IMR-90 (cell line): ENCODE measurements at regions not wholly inside any gene's neighbourhood (a gene's known extent, or its start where the extent isn't known, plus 50 kb on each side); places are given as distances from the start of the nearest gene placed in this dataset.

Source experiments
- ATAC-seq: fragments of 200-7000 bp; cut with Tn5 transposase; 2 replicates; pipeline ENCODE4 v1.9.1; 2020; ENCODE audit warnings: low read depth, mild to moderate bottlenecking, moderate library complexity
- BruUV-seq: library from RNA; stranded (reverse); fragments of 400-500 nt; replicated peaks from 2 replicates; lab custom pipeline; 2021; lab: Mats Ljungman, UMichigan
- CTCF ChIA-PET: fragments of 300-600 bp; formaldehyde crosslinking; extraction: SDS; loops from one replicate; lab custom pipeline; 2021; ENCODE audit warnings: antibody characterized with exemption; lab: Yijun Ruan, JAX
- POLR2A ChIA-PET: fragments of 300-600 bp; sonication (Branson Sonifier 250); formaldehyde crosslinking; loops from one replicate; lab custom pipeline; 2022; ENCODE audit warnings: antibody characterized with exemption; ENCODE audit not compliant: unreplicated experiment; lab: Charles Lee
- DNase-seq: peaks from one replicate; pipeline ENCODE4 v3.0.0; 2013
- H2AFZ ChIP-seq: replicated peaks from 2 replicates; pipeline ENCODE3; 2013; ENCODE audit warnings: low read length, mild to moderate bottlenecking; ENCODE audit not compliant: poor library complexity
- H2AK5ac ChIP-seq: 2 replicates; pipeline ENCODE4 v1.6.1; 2013; ENCODE audit warnings: low read depth, low read length, inconsistent platforms
- H2AK9ac ChIP-seq: replicated peaks from 2 replicates; pipeline ENCODE3; 2013; ENCODE audit warnings: mild to moderate bottlenecking, low read depth, low read length, moderate library complexity; ENCODE audit not compliant: poor library complexity
- H2BK120ac ChIP-seq: 2 replicates; pipeline ENCODE4 v1.6.1; 2013; ENCODE audit warnings: low read depth, low read length, inconsistent platforms
- H2BK15ac ChIP-seq: 3 replicates; pipeline ENCODE4 v1.6.1; 2013; ENCODE audit warnings: low read depth, low read length, inconsistent platforms
- H2BK20ac ChIP-seq: 2 replicates; pipeline ENCODE4 v1.6.1; 2013; ENCODE audit warnings: low read depth, mild to moderate bottlenecking, inconsistent platforms, low read length, moderate library complexity
- H2BK5ac ChIP-seq: 2 replicates; pipeline ENCODE4 v1.6.1; 2013; ENCODE audit warnings: mild to moderate bottlenecking, low read depth, low read length, inconsistent platforms; ENCODE audit not compliant: poor library complexity, severe bottlenecking
- H3K14ac ChIP-seq: replicated peaks from 2 replicates; pipeline ENCODE4 v1.6.1; 2013; ENCODE audit warnings: low read depth, low read length, inconsistent platforms
- H3K18ac ChIP-seq: 2 replicates; pipeline ENCODE4 v1.6.1; 2013; ENCODE audit warnings: low read depth, low read length, control low read depth
- H3K23ac ChIP-seq: 2 replicates; pipeline ENCODE4 v1.6.1; 2013; ENCODE audit warnings: low read depth, low read length, inconsistent platforms
- H3K27ac ChIP-seq: 2 replicates; pipeline ENCODE4 v1.5.1; 2013; ENCODE audit warnings: mild to moderate bottlenecking, control low read depth, low read length; ENCODE audit not compliant: insufficient read depth
- H3K27me3 ChIP-seq: 2 replicates; pipeline ENCODE4 v1.6.1; 2013; ENCODE audit warnings: low read length; ENCODE audit not compliant: control insufficient read depth, insufficient read depth
- H3K36me3 ChIP-seq: 2 replicates; pipeline ENCODE4 v1.6.1; 2013; ENCODE audit warnings: low read length, mixed read lengths; ENCODE audit not compliant: control insufficient read depth, insufficient read depth
- H3K4ac ChIP-seq: 2 replicates; pipeline ENCODE4 v1.6.1; 2013; ENCODE audit warnings: low read depth, low read length, inconsistent platforms
- H3K4me1 ChIP-seq: 2 replicates; pipeline ENCODE4 v1.6.1; 2013; ENCODE audit warnings: low read length, mixed read lengths; ENCODE audit not compliant: control insufficient read depth, insufficient read depth
- H3K4me2 ChIP-seq: 2 replicates; pipeline ENCODE4 v1.6.1; 2013; ENCODE audit warnings: low read depth, mild to moderate bottlenecking, control low read depth, low read length, moderate library complexity
- H3K4me3 ChIP-seq: 2 replicates; pipeline ENCODE4 v1.5.1; 2013; ENCODE audit warnings: low read depth, mild to moderate bottlenecking, control low read depth, low read length, moderate library complexity; ENCODE audit not compliant: insufficient read depth
- H3K56ac ChIP-seq: 2 replicates; pipeline ENCODE4 v1.6.1; 2013; ENCODE audit warnings: low read length, inconsistent platforms; ENCODE audit not compliant: insufficient read depth; ENCODE audit errors: extremely low read depth
- H3K79me1 ChIP-seq, 2 experiments: 2 replicates each; pipeline ENCODE4 v1.6.1; 2013; ENCODE audit warnings: low read length in 2 of 2, inconsistent platforms in 1 of 2, low read depth in 1 of 2
- H3K9ac ChIP-seq: 2 replicates; pipeline ENCODE4 v1.6.1; 2013; ENCODE audit warnings: low read depth, low read length, control low read depth
- H3K9me1 ChIP-seq: 2 replicates; pipeline ENCODE4 v1.6.1; 2013; ENCODE audit warnings: low read length, inconsistent platforms; ENCODE audit not compliant: insufficient read depth
- H3K9me3 ChIP-seq: 2 replicates; pipeline ENCODE4 v1.6.1; 2013; ENCODE audit warnings: low read length; ENCODE audit not compliant: control insufficient read depth, insufficient read depth
- H4K20me1 ChIP-seq: 2 replicates; pipeline ENCODE4 v1.6.1; 2013; ENCODE audit warnings: low read length, inconsistent platforms; ENCODE audit not compliant: insufficient read depth
- H4K5ac ChIP-seq: 2 replicates; pipeline ENCODE4 v1.6.1; 2013; ENCODE audit warnings: mild to moderate bottlenecking, low read depth, low read length, control low read depth
- H4K8ac ChIP-seq, 2 experiments: 2 replicates each; pipeline ENCODE4 v1.6.1; 2013; ENCODE audit warnings: low read depth in 2 of 2, low read length in 2 of 2, control low read depth in 1 of 2, inconsistent platforms in 1 of 2
- H4K91ac ChIP-seq: 2 replicates; pipeline ENCODE4 v1.6.1; 2013; ENCODE audit warnings: low read depth, low read length, inconsistent platforms; ENCODE audit not compliant: insufficient read depth
- BHLHE40 ChIP-seq: fragments of 150-350 bp; IDR thresholded peaks from 2 replicates; pipeline ENCODE4 v1.6.1; 2016; ENCODE audit warnings: mild to moderate bottlenecking, low read depth, low read length
- CEBPB ChIP-seq: IDR thresholded peaks from 2 replicates; pipeline ENCODE4 v1.6.1; 2012; ENCODE audit warnings: low read depth, low read length, improper control_type of control experiment
- CHD1 ChIP-seq: IDR thresholded peaks from 2 replicates; pipeline ENCODE4 v1.6.1; 2012; ENCODE audit warnings: low read depth, low read length, improper control_type of control experiment
- FOS ChIP-seq: fragments of 150-350 bp; IDR thresholded peaks from 2 replicates; pipeline ENCODE4 v1.6.1; 2016; ENCODE audit warnings: low read depth, low read length
- MAFK ChIP-seq: IDR thresholded peaks from 2 replicates; pipeline ENCODE4 v1.6.1; 2012; ENCODE audit warnings: low read depth, low read length, improper control_type of control experiment
- MAZ ChIP-seq: IDR thresholded peaks from 2 replicates; pipeline ENCODE4 v1.6.1; 2012; ENCODE audit warnings: low read depth, mild to moderate bottlenecking, low read length, improper control_type of control experiment, moderate library complexity, borderline replicate concordance
- MXI1 ChIP-seq: IDR thresholded peaks from 2 replicates; pipeline ENCODE4 v1.6.1; 2012; ENCODE audit warnings: low read depth, mild to moderate bottlenecking, low read length, moderate library complexity, borderline replicate concordance
- NFE2L2 ChIP-seq: fragments of 150-350 bp; IDR thresholded peaks from 2 replicates; pipeline ENCODE4 v1.6.1; 2016; ENCODE audit warnings: low read depth, mild to moderate bottlenecking, low read length
- POLR2A ChIP-seq: IDR thresholded peaks from 2 replicates; pipeline ENCODE4 v1.6.1; 2012; ENCODE audit warnings: mild to moderate bottlenecking, low read depth, low read length
- RAD21 ChIP-seq: IDR thresholded peaks from 2 replicates; pipeline ENCODE4 v1.6.1; 2012; ENCODE audit warnings: low read length, improper control_type of control experiment
- RCOR1 ChIP-seq: IDR thresholded peaks from 2 replicates; pipeline ENCODE4 v1.6.1; 2012; ENCODE audit warnings: mild to moderate bottlenecking, low read length, improper control_type of control experiment; ENCODE audit not compliant: insufficient replicate concordance
- RFX5 ChIP-seq: IDR thresholded peaks from 2 replicates; pipeline ENCODE4 v1.8.0; 2012; ENCODE audit warnings: low read depth, mild to moderate bottlenecking, low read length, moderate library complexity
- SMC3 ChIP-seq: fragments of 150-350 bp; IDR thresholded peaks from 2 replicates; pipeline ENCODE4 v1.6.1; 2016; ENCODE audit warnings: low read depth, mild to moderate bottlenecking, antibody characterized with exemption, low read length, moderate library complexity
- WGBS, 2 experiments: methylation state at CpG; one replicate each; pipeline versions ENCODE4 v1.1.5 to v1.1.7; 2013; ENCODE audit warnings: missing lambda C conversion rate in 2 of 2; ENCODE audit not compliant: insufficient read length in 1 of 2; ENCODE audit errors: extremely low coverage in 2 of 2; 5-methylcytosine and 5-hydroxymethylcytosine counted together
- dilution Hi-C: fragments of 300-500 bp; cut with HindIII; formaldehyde crosslinking; loops from one replicate; pipeline ENCODE4 v1.14.3; 2018; ENCODE audit warnings: low sequenced_read_pairs; ENCODE audit not compliant: unreplicated experiment
- in situ Hi-C: fragments of 300-500 bp; cut with MboI; formaldehyde crosslinking; loops from 3 replicates; pipeline ENCODE4 v1.14.3; 2019; ENCODE audit warnings: low sequenced_read_pairs, inconsistent platforms, mixed read lengths
- intact Hi-C: fragments of 100-400 bp; cut with micrococcal nuclease; formaldehyde crosslinking; loops from 2 replicates; pipeline ENCODE4 v1.10.0; 2022
- TF ChIP-seq, protein P1 (sequence below): fragments of 150-350 bp; IDR thresholded peaks from 2 replicates; pipeline ENCODE4 v1.6.1; 2016; ENCODE audit warnings: low read depth, mild to moderate bottlenecking, low read length, moderate library complexity, borderline replicate concordance
- TF ChIP-seq, protein P2 (sequence below): conservative IDR thresholded peaks from 2 replicates; pipeline ENCODE4 v1.5.1; 2012; ENCODE audit warnings: mild to moderate bottlenecking, low read depth, low read length, improper control_type of control experiment
- TF ChIP-seq, protein P3 (sequence below): fragments of 150-350 bp; IDR thresholded peaks from 2 replicates; pipeline ENCODE4 v1.6.1; 2017; ENCODE audit warnings: mild to moderate bottlenecking, antibody characterized with exemption, low read length, low read depth

DNA sequence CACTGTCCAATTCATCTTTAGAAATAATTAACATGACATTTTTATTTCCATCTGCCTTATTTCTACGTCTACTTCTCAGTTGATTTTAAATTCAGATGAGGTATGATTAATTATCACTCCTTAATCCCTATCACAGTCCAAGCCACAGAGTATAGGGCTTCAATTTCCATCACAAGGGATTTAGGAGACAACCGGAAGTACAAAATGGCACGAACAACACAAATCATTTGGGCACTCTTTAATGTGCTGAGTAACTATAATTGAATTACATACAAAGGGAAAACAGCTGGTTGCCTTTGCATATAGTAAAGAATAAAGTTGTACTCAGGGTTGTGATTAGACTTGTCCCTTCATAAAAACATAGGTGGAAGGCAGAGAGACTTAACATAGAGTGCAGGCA, 290.4 kb upstream of the MAGEB16 start:
- Histone ChIP-seq H4K5ac (no peak overlapping the region), H3K9me3 (no peaks in the 10 kb centered on the region), H2BK20ac (no peak overlapping the region), H4K91ac (no peak overlapping the region), H2AFZ (no peak overlapping the region), H2BK15ac (no peak overlapping the region), H3K4me2 (no peak overlapping the region), H3K27ac (no peak overlapping the region), H3K56ac (no peak overlapping the region), H3K14ac (no peak overlapping the region), H3K4me1 (no peaks in the 10 kb centered on the region), H3K79me1 (no peaks in the 10 kb centered on the region), H3K4ac (no peak overlapping the region), H2BK120ac (no peak overlapping the region), H3K27me3 (no peaks in the 10 kb centered on the region), H2AK9ac (no peak overlapping the region), H4K20me1 (no peaks in the 10 kb centered on the region), H4K8ac (no peak overlapping the region), H3K9me1 (no peaks in the 10 kb centered on the region), H3K36me3 (no peaks in the 10 kb centered on the region), H2BK5ac (no peak overlapping the region), H3K4me3 (no peak overlapping the region), H3K23ac (no peak overlapping the region), H3K18ac (no peak overlapping the region), H3K9ac (no peak overlapping the region), H2AK5ac (no peak overlapping the region)
- in situ Hi-C loops (no loop called here), intact Hi-C loops (no loop called here), dilution Hi-C loops (no loop called here)
- WGBS, 2 experiments: no CpG with 5 or more reads among the region's 3 CpGs
- DNase-seq (no peak), ATAC-seq (no peak)
- CTCF ChIA-PET: no interaction called here
- POLR2A ChIA-PET: no interaction called here
- no TSS peak for BruUV-seq
- TF ChIP-seq, protein P1, sequence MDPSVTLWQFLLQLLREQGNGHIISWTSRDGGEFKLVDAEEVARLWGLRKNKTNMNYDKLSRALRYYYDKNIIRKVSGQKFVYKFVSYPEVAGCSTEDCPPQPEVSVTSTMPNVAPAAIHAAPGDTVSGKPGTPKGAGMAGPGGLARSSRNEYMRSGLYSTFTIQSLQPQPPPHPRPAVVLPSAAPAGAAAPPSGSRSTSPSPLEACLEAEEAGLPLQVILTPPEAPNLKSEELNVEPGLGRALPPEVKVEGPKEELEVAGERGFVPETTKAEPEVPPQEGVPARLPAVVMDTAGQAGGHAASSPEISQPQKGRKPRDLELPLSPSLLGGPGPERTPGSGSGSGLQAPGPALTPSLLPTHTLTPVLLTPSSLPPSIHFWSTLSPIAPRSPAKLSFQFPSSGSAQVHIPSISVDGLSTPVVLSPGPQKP: no peak
- TF ChIP-seq SMC3: no peak
- TF ChIP-seq BHLHE40: no peak
- no peak for TF ChIP-seq CEBPB
- no peak for TF ChIP-seq RAD21
- no peak for TF ChIP-seq MXI1
- TF ChIP-seq, protein P2, sequence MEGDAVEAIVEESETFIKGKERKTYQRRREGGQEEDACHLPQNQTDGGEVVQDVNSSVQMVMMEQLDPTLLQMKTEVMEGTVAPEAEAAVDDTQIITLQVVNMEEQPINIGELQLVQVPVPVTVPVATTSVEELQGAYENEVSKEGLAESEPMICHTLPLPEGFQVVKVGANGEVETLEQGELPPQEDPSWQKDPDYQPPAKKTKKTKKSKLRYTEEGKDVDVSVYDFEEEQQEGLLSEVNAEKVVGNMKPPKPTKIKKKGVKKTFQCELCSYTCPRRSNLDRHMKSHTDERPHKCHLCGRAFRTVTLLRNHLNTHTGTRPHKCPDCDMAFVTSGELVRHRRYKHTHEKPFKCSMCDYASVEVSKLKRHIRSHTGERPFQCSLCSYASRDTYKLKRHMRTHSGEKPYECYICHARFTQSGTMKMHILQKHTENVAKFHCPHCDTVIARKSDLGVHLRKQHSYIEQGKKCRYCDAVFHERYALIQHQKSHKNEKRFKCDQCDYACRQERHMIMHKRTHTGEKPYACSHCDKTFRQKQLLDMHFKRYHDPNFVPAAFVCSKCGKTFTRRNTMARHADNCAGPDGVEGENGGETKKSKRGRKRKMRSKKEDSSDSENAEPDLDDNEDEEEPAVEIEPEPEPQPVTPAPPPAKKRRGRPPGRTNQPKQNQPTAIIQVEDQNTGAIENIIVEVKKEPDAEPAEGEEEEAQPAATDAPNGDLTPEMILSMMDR: no peak
- no peak for TF ChIP-seq POLR2A
- no peak for TF ChIP-seq MAFK
- TF ChIP-seq RCOR1: no peak
- TF ChIP-seq, protein P3, sequence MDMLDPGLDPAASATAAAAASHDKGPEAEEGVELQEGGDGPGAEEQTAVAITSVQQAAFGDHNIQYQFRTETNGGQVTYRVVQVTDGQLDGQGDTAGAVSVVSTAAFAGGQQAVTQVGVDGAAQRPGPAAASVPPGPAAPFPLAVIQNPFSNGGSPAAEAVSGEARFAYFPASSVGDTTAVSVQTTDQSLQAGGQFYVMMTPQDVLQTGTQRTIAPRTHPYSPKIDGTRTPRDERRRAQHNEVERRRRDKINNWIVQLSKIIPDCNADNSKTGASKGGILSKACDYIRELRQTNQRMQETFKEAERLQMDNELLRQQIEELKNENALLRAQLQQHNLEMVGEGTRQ: no peak
- TF ChIP-seq MAZ: no peak
- no peak for TF ChIP-seq NFE2L2
- TF ChIP-seq CHD1: no peak
- no peak for TF ChIP-seq FOS
- no peak for TF ChIP-seq RFX5
